ENCODE measurements at regions not wholly inside any gene's neighbourhood (a gene's known extent, or its start where the extent isn't known, plus 50 kb on each side); places are given as distances from the start of the nearest gene placed in this dataset.

GRCh38 chr4:58149404-58150085 is 1039.4 kb upstream of the IGFBP7 start:
- ATAC-seq: no peak
- no peak for TF ChIP-seq PATZ1 (CRISPR knock-in tag; IDR thresholded peaks at IDR 0.05; ENCODE audit: borderline replicate concordance)
- TF ChIP-seq TSHZ2 (CRISPR knock-in tag; IDR thresholded peaks at IDR 0.05): no peak
- TF ChIP-seq OSR1 (CRISPR knock-in tag; IDR thresholded peaks at IDR 0.05): no peak
- TF ChIP-seq CSDC2 (CRISPR knock-in tag; IDR thresholded peaks at IDR 0.05): no peak
- TF ChIP-seq ZFP30 (CRISPR knock-in tag; IDR thresholded peaks at IDR 0.05): no peak
- TF ChIP-seq ZNF70 (CRISPR knock-in tag; IDR thresholded peaks at IDR 0.05): no peak
- no peak for TF ChIP-seq ISL1 (CRISPR knock-in tag; IDR thresholded peaks at IDR 0.05)
- TF ChIP-seq BACH2 (CRISPR knock-in tag; IDR thresholded peaks at IDR 0.05; ENCODE audit: borderline replicate concordance): no peak
- TF ChIP-seq TCF4 (CRISPR knock-in tag; IDR thresholded peaks at IDR 0.05; ENCODE audit: borderline replicate concordance): no peak
- no peak for TF ChIP-seq CREB5 (CRISPR knock-in tag; IDR thresholded peaks at IDR 0.05; ENCODE audit: low read depth)
- TF ChIP-seq ZNF565 (CRISPR knock-in tag; conservative IDR thresholded peaks at IDR 0.05; ENCODE audit: low read depth): no peak
- TF ChIP-seq CSRNP3 (CRISPR knock-in tag; IDR thresholded peaks at IDR 0.05): no peak

GRCh38 chr4:58144721-58145120 is 1034.5 kb upstream of the IGFBP7 start:
- ATAC-seq: no peak

More at GRCh38 chr4:58144721-58145120, 1034.5 kb upstream of the IGFBP7 start:
- TF ChIP-seq OSR1 (CRISPR knock-in tag; IDR thresholded peaks at IDR 0.05) (no peak), ESRRG (CRISPR knock-in tag; IDR thresholded peaks at IDR 0.05) (no peak), ISL1 (CRISPR knock-in tag; IDR thresholded peaks at IDR 0.05) (no peak), SNAI2 (CRISPR knock-in tag; IDR thresholded peaks at IDR 0.05) (no peak), ZNF70 (CRISPR knock-in tag; IDR thresholded peaks at IDR 0.05) (no peak), CREB5 (CRISPR knock-in tag; IDR thresholded peaks at IDR 0.05; ENCODE audit: low read depth) (no peak), PPARA (CRISPR knock-in tag; IDR thresholded peaks at IDR 0.05; ENCODE audit: borderline replicate concordance) (no peak), ZNF8 (CRISPR knock-in tag; IDR thresholded peaks at IDR 0.05) (no peak), GLIS3 (CRISPR knock-in tag; IDR thresholded peaks at IDR 0.05) (no peak), POU6F1 (CRISPR knock-in tag; IDR thresholded peaks at IDR 0.05; ENCODE audit: borderline replicate concordance, low read depth) (no peak), ZFP30 (CRISPR knock-in tag; IDR thresholded peaks at IDR 0.05) (no peak)

All from SK-N-SH treated with all-trans-retinoic acid at 6 μM for 48 hours (cell line).